K562 (cell line): ENCODE measurements at regions not wholly inside any gene's neighbourhood (a gene's known extent, or its start where the extent isn't known, plus 50 kb on each side); places are given as distances from the start of the nearest gene placed in this dataset.
A peak's percentile ranks its signal among the peaks of the same experiment; 100 is the strongest.

Source experiments
- ATAC-seq: fragments of 200-7000 bp; cut with Tn5 transposase; 3 replicates; pipeline ENCODE4 v1.9.1; 2020; ENCODE audit warnings: moderate library complexity
- BruUV-seq: library from RNA; stranded (reverse); fragments of 400-500 nt; replicated peaks from 2 replicates; lab custom pipeline; 2021; lab: Mats Ljungman, UMichigan
- CTCF ChIA-PET: fragments of 300-600 bp; formaldehyde crosslinking; extraction: SDS; loops from one replicate; lab custom pipeline; 2021; ENCODE audit warnings: low intra/inter-chr PET ratio; lab: Yijun Ruan, JAX
- POLR2A ChIA-PET: fragments of 300-600, 350-650 bp; sonication (Branson Sonifier 250); formaldehyde crosslinking; extraction: SDS; loops from one replicate; lab custom pipeline; 2021; ENCODE audit warnings: antibody characterized with exemption, inconsistent platforms; lab: Yijun Ruan, JAX
- DNase-seq, 4 experiments: peaks; one replicate each; pipeline versions ENCODE4 v3.0.0 to v3.0.0-alpha.2; 2011 to 2018; ENCODE audit warnings: low spot score in 3 of 4, mixed read lengths in 3 of 4; ENCODE audit errors: extremely low read depth in 1 of 4
- FAIRE-seq: peaks from 2 replicates; lab custom pipeline; 2011; peaks lifted over from hg19 to GRCh38; lab: Jason Lieb, UNC
- H2AFZ ChIP-seq: 2 replicates; pipeline ENCODE4 v1.6.0; 2011; ENCODE audit warnings: low read depth, low read length, control low read depth, inconsistent platforms
- H3K27ac ChIP-seq: fragments of 200-600 bp; 3 replicates; pipeline ENCODE4 v1.8.0; 2011; ENCODE audit warnings: low read depth, mild to moderate bottlenecking, control low read depth, inconsistent platforms, low read length, moderate library complexity, mixed read lengths; ENCODE audit errors: extremely low read depth
- H3K27me3 ChIP-seq, 2 experiments: fragments of 300-600 bp in 1 of 2; 2 replicates in 1 of 2; 3 replicates in 1 of 2; pipeline versions ENCODE4 v1.6.0 to v1.8.0; 2011; ENCODE audit warnings: inconsistent platforms in 2 of 2, low read length in 2 of 2, mild to moderate bottlenecking in 1 of 2, mixed read lengths in 1 of 2, moderate library complexity in 1 of 2; ENCODE audit not compliant: control insufficient read depth in 2 of 2, insufficient read depth in 2 of 2
- H3K36me3 ChIP-seq: fragments of 300-600 bp; 3 replicates; pipeline ENCODE4 v1.8.0; 2011; ENCODE audit warnings: mild to moderate bottlenecking, low read length, inconsistent platforms; ENCODE audit not compliant: control insufficient read depth, insufficient read depth
- H3K4me1 ChIP-seq, 2 experiments: fragments of 200-600 bp in 1 of 2; replicated peaks in 1 of 2; 2 replicates in 1 of 2; 3 replicates in 1 of 2; pipeline versions ENCODE4 v1.5.1 to v1.8.0; 2011; ENCODE audit warnings: inconsistent platforms in 2 of 2, low read length in 2 of 2, mild to moderate bottlenecking in 1 of 2, mixed read lengths in 1 of 2, moderate library complexity in 1 of 2; ENCODE audit not compliant: control insufficient read depth in 2 of 2, insufficient read depth in 2 of 2
- H3K4me2 ChIP-seq: 2 replicates; pipeline ENCODE4 v1.6.1; 2011; ENCODE audit warnings: low read length, control low read depth, inconsistent platforms, mixed read lengths; ENCODE audit not compliant: insufficient read depth
- H3K4me3 ChIP-seq: fragments of 200-600 bp; sonication (generic), shearing (Covaris generic); 2 replicates; pipeline ENCODE4 v1.5.1; 2016; ENCODE audit warnings: control low read depth, inconsistent platforms
- H3K79me2 ChIP-seq: fragments of 200-600 bp; 3 replicates; pipeline ENCODE4 v1.8.0; 2011; ENCODE audit warnings: low read length, inconsistent platforms; ENCODE audit not compliant: control insufficient read depth, insufficient read depth
- H3K9ac ChIP-seq, 2 experiments: 2 replicates each; pipeline versions ENCODE4 v1.6.0 to v1.6.1; 2011; ENCODE audit warnings: low read depth in 2 of 2, low read length in 2 of 2, control low read depth in 1 of 2, inconsistent platforms in 1 of 2, mild to moderate bottlenecking in 1 of 2, mixed read lengths in 1 of 2; ENCODE audit not compliant: insufficient read depth in 1 of 2
- H3K9me1 ChIP-seq: one replicate; pipeline ENCODE4 v1.6.0; 2011; ENCODE audit warnings: inconsistent platforms, mild to moderate bottlenecking, low read length, moderate library complexity; ENCODE audit not compliant: control insufficient read depth, insufficient read depth
- H3K9me3 ChIP-seq: replicated peaks from 2 replicates; pipeline ENCODE4 v1.5.1; 2011; ENCODE audit warnings: low read depth, low read length, inconsistent platforms; ENCODE audit not compliant: control insufficient read depth, insufficient read depth
- H4K20me1 ChIP-seq: replicated peaks from 2 replicates; pipeline ENCODE4 v1.6.1; 2011; ENCODE audit warnings: low read length, inconsistent platforms, mixed read lengths; ENCODE audit not compliant: control insufficient read depth, insufficient read depth
- ARID3B ChIP-seq: fragments of 250-450 bp; sonication (Bioruptor Pico); IDR thresholded peaks from 2 replicates; pipeline ENCODE4 v1.4.0; 2020; ENCODE audit warnings: borderline replicate concordance
- CEBPB ChIP-seq: fragments of 450-650 bp; IDR thresholded peaks from 2 replicates; pipeline ENCODE4 v1.6.1; 2016; ENCODE audit warnings: missing genetic modification characterization, missing compliant biosample characterization
- CEBPG ChIP-seq, 3 experiments: fragments of 200-800 bp in 1 of 3; sonication (Bioruptor generic) in 1 of 3; sonication (generic) in 1 of 3; formaldehyde crosslinking in 1 of 3; IDR thresholded peaks in 2 of 3; conservative IDR thresholded peaks in 1 of 3; 2 replicates each; pipeline versions ENCODE4 v1.6.1 to v1.8.0; 2016 to 2022; ENCODE audit warnings: missing compliant biosample characterization in 2 of 3, missing genetic modification characterization in 2 of 3, mild to moderate bottlenecking in 1 of 3, missing genetic modification reagents in 1 of 3
- HNRNPLL ChIP-seq: fragments of 200-400 bp; formaldehyde crosslinking; IDR thresholded peaks from 2 replicates; pipeline ENCODE4 v1.6.1; 2017; ENCODE audit warnings: low read length, low read depth, mild to moderate bottlenecking; ENCODE audit not compliant: poor library complexity, severe bottlenecking
- MTA3 ChIP-seq: fragments of 450-650 bp; formaldehyde crosslinking; IDR thresholded peaks from 2 replicates; pipeline ENCODE4 v1.6.1; 2017; ENCODE audit warnings: mild to moderate bottlenecking, borderline replicate concordance
- NCOR1 ChIP-seq: fragments of 450-650 bp; IDR thresholded peaks from 2 replicates; pipeline ENCODE4 v1.6.1; 2016; ENCODE audit warnings: mild to moderate bottlenecking, moderate library complexity
- NR2C2 ChIP-seq, 2 experiments: fragments of 200-800 bp in 1 of 2; sonication (Bioruptor generic) in 1 of 2; sonication (generic) in 1 of 2; formaldehyde crosslinking in 1 of 2; IDR thresholded peaks; 2 replicates each; pipeline versions ENCODE4 v1.6.1 to v1.8.0; 2016 to 2022; ENCODE audit warnings: mild to moderate bottlenecking in 1 of 2, missing compliant biosample characterization in 1 of 2, missing genetic modification characterization in 1 of 2, missing genetic modification reagents in 1 of 2
- ZBED1 ChIP-seq: IDR thresholded peaks from 2 replicates; pipeline ENCODE4 v1.6.1; 2014
- ZNF143 ChIP-seq: sonication (generic); formaldehyde crosslinking; IDR thresholded peaks from 2 replicates; pipeline ENCODE4 v1.9.0; 2022; ENCODE audit warnings: mild to moderate bottlenecking, missing genetic modification reagents
- ZNF395 ChIP-seq: fragments of 200-800 bp; sonication (Bioruptor generic); IDR thresholded peaks from 2 replicates; pipeline ENCODE4 v1.6.1; 2017; ENCODE audit warnings: missing genetic modification characterization, missing compliant biosample characterization
- ZNF76 ChIP-seq: fragments of 250-450 bp; sonication (Bioruptor Pico); IDR thresholded peaks from 2 replicates; pipeline ENCODE4 v1.4.0; 2020; ENCODE audit warnings: mild to moderate bottlenecking, moderate library complexity, borderline replicate concordance
- WGBS: fragments of 100-300 bp; shearing (Covaris generic); methylation state at CpG from one replicate; pipeline ENCODE4 v1.1.6; 2016; ENCODE audit warnings: low coverage, mixed read lengths; ENCODE audit not compliant: insufficient coverage; ENCODE audit errors: missing lambda C conversion rate; 5-methylcytosine and 5-hydroxymethylcytosine counted together
- in situ Hi-C: fragments of 300-500 bp; cut with MboI; formaldehyde crosslinking; loops from 4 replicates; pipeline ENCODE4 v1.15.0; 2018; ENCODE audit warnings: inconsistent platforms, mixed read lengths
- intact Hi-C: fragments of 100-400 bp; cut with micrococcal nuclease; formaldehyde crosslinking; loops from 2 replicates; pipeline ENCODE4 v1.14.2; 2022

GRCh38 chr9:38331141-38331540 is 61.4 kb upstream of the ALDH1B1 start:
- Histone ChIP-seq H3K9ac (no peak overlapping the region), H2AFZ (no peak overlapping the region), H4K20me1 (no peaks in the 10 kb centered on the region), H3K36me3 (no peaks in the 10 kb centered on the region), H3K9me3 (no peaks in the 10 kb centered on the region), H3K27ac (no peak overlapping the region), H3K4me1 (no peaks in the 10 kb centered on the region), H3K27me3 (peaks cover 27 to 35% of the 10 kb centered on the region in 2 experiments; a peak in 4 of 5 replicates), H3K9me1 (no peaks in the 10 kb centered on the region)
- no peak; the same call in 2 of the 3 replicates for ATAC-seq
- in situ Hi-C loops = no loop called here
- no TSS peak for BruUV-seq
- POLR2A ChIA-PET = no interaction called here
- FAIRE-seq = no peak
- no peak for DNase-seq
- 3% methylated on average over 8 of the region's 8 CpGs for WGBS
- intact Hi-C loops = loop anchor here (5.0 kb wide), 1 partner anchor 79 kb away; no protein-coding TSS in a partner anchor
- CTCF ChIA-PET = no interaction called here
- no peak for TF ChIP-seq CEBPB (tag)
- TF ChIP-seq ARID3B (CRISPR knock-in tag) = no peak
- no peak for TF ChIP-seq MTA3
- TF ChIP-seq, all 486 proteins: peak for 0
- no peak overlapping the region for H3K4me2 ChIP-seq
- H3K4me3 ChIP-seq = no peak overlapping the region
- H3K79me2 ChIP-seq = no peaks in the 10 kb centered on the region

GRCh38 chr9:38329968-38330367 is 62.5 kb upstream of the ALDH1B1 start:
- CTCF ChIA-PET = no interaction called here
- H3K79me2 ChIP-seq = no peaks in the 10 kb centered on the region
- ATAC-seq = peak; percentile 74
- no peaks in the 10 kb centered on the region for H3K4me1 ChIP-seq
- H3K36me3 ChIP-seq = no peaks in the 10 kb centered on the region
- no TSS peak for BruUV-seq
- no peaks in the 10 kb centered on the region for H3K9me3 ChIP-seq
- no peak overlapping the region for H3K27ac ChIP-seq
- H3K4me2 ChIP-seq = no peak overlapping the region
- no peak overlapping the region for H3K4me3 ChIP-seq
- 3% methylated on average over 11 of the region's 11 CpGs for WGBS
- no peaks in the 10 kb centered on the region for H3K9me1 ChIP-seq
- no peak overlapping the region for H2AFZ ChIP-seq
- intact Hi-C loops (loop anchor here (5.0 kb wide), 1 partner anchor 78 kb away; no protein-coding TSS in a partner anchor), in situ Hi-C loops (no loop called here)
- H4K20me1 ChIP-seq = no peaks in the 10 kb centered on the region
- no peak overlapping the region for H3K9ac ChIP-seq
- no peak for FAIRE-seq
- DNase-seq = no peak
- H3K27me3 ChIP-seq = peaks cover 28 to 30% of the 10 kb centered on the region in 2 experiments; a peak in 4 of 5 replicates
- POLR2A ChIA-PET = interaction anchor here (0.6 to 1.8 kb wide), 2 partner anchors 9 to 30 kb away, joined by 4 to 6 read pairs; no protein-coding TSS in a partner anchor
- TF ChIP-seq ZBED1 = no peak
- TF ChIP-seq NCOR1 = no peak
- TF ChIP-seq ZNF395 = peak; percentile 46; the same call in 1 of the 2 replicates
- TF ChIP-seq ZNF143 (CRISPR knock-in tag) = no peak
- TF ChIP-seq NR2C2 (CRISPR knock-in tag; IDR thresholded peaks at IDR 0.05) = no peak
- TF ChIP-seq NR2C2 (tag; IDR thresholded peaks at IDR 0.05) = peak; percentile 47; the same call in 1 of the 2 replicates
- no peak for TF ChIP-seq HNRNPLL
- TF ChIP-seq ZNF76 (CRISPR knock-in tag) = peak; percentile 79; the same call in 1 of the 2 replicates
- peak; percentile 74; the same call in 1 of the 2 replicates for TF ChIP-seq CEBPG (CRISPR knock-in tag; IDR thresholded peaks at IDR 0.05)
- peak; percentile 79 to 95 for TF ChIP-seq CEBPG (tag; conservative IDR thresholded peaks at IDR 0.05 in 1 of 2, IDR thresholded peaks at IDR 0.05 in 1 of 2)
